ENCODE measurements at regions not wholly inside any gene's neighbourhood (a gene's known extent, or its start where the extent isn't known, plus 50 kb on each side); places are given as distances from the start of the nearest gene placed in this dataset.
"Not testable (repeated sequence)": the region's sequence is repeated elsewhere in the genome, so short reads cannot be mapped to it uniquely, and the experiment has no call there.

DNA sequence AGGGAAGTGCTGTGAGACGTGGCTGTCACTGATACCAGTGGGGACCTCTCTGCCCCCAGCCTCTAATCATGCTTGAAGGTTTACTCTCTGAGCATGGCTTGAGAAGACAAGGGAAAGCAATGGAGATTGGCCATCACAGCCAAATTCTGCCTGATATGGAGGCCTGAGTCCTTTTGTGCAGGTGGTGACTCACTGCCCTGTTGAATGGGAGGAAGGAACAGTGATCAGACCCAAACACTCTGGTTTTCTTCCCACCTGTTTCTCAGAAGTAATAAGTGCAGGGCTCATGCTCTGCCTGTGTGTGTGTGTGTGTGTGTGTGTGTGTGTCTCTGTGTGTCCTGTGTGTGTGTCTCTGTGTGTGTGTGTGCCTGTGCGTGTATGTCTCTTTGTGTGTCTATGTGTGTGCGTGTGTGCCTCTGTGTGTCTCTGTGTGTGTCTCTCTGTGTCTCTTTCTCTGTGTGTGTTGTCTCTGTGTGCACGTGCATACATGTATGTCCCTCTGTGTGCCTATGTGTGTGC is 240.6 kb upstream of the PLGLB1 start:
- DNase-seq = not testable (repeated sequence)

DNA sequence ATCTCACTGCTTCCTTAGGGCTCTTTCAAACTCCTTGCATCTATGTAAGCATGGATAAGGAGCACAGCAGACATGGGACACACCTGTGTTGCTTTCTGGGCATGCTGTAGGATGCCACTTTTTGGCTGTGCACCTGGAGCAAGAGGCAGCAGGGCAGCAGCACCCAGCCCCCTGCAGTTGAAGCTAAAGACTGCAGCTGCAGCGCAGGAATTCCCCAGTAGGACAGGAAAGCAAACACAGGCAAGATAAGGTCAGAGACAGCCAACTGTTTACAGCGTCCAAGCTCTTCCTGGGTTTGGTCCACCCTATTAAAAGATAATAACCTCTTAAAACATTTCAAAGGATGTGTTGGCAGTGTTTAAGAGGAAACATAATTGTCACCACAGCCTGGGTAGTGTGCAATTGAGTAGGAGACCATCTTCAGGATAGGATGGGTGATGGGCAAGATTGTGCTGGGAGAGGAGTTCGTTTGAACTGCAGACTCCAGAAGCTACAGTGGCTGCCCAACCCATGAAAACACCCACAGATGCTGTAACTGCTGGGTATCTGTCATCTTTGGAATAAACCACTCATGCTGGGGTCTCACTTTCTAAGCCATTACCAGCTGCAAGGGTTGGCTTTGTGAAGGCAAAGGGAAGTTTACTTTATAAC is 242.3 kb upstream of the PLGLB1 start:
- DNase-seq = not testable (repeated sequence)

- not testable (repeated sequence) for DNase-seq
Observed at GRCh38 chr2:87275192-87275591, 253.5 kb upstream of the PLGLB1 start.

GRCh38 chr2:87275974-87276629 is 254.5 kb upstream of the PLGLB1 start:
- not testable (repeated sequence) for DNase-seq

GRCh38 chr2:87276673-87277072 is 255.0 kb upstream of the PLGLB1 start:
- DNase-seq = not testable (repeated sequence)

GRCh38 chr2:87277734-87278133 is 256.1 kb upstream of the PLGLB1 start:
- not testable (repeated sequence) for DNase-seq

- not testable (repeated sequence) for DNase-seq
Observed at GRCh38 chr2:87280596-87281355, 259.1 kb upstream of the PLGLB1 start.

GRCh38 chr2:87283735-87284470 is 262.3 kb upstream of the PLGLB1 start:
- not testable (repeated sequence) for DNase-seq

GRCh38 chr2:87284471-87284772 is 262.8 kb upstream of the PLGLB1 start:
- DNase-seq = not testable (repeated sequence)

DNA sequence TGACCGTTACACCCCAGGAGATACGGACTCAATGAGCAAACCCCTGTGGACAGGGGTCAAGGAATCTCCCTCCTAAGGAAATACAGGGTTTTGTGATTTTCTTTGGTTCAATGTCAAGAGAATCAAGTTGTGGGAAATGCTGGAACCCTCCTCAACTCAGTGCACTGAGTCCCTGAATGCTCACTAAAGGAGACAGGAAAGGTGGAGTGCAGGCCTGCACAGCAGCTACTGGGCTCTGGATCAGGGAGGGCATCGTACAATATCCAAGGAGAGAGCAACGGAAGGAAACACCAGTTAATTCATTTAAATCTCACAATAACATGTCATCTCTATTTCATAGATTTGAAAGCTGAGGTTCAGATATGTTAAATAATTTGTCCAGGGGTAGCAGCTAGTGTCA is 263.5 kb upstream of the PLGLB1 start:
- not testable (repeated sequence) for DNase-seq

- not testable (repeated sequence) for DNase-seq
Observed at GRCh38 chr2:87290566-87291307, 269.1 kb upstream of the PLGLB1 start.

DNA sequence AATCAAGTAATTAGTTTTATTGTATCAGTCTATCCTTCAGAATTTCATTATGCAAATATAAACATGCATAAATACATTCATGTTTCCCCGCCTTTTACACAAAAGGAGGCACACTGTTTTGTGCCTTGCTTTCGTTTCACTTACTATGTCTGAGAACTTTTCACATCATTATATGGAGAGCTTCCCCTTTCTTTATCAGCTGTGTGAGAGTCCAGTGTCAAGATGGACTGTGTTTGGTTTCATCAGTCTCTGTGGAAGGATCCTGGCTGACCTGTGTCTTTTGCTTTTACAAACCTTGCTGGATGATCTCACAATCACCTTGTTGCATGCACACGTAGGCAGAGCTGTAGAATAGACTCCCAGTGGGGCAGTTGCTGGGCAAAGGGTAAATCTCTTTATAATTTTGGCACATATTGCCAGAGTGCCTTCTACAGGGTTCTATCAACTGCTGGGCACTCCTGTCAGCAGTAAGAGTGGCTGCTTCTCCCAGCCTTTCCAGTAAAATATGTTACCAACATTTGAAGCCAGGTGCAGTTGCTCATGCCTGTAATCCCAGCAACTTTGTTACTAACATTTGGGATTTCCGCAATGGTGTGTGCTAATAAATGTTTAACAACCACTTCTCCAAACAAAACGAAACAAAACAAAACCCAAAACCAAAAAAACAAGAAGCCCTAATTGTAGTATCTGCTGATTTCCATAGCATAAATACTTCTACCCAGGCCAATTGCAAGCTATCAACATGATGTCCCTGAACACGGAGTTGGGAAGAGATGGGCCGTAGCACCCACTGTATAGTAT is 270.0 kb upstream of the PLGLB1 start:
- DNase-seq = not testable (repeated sequence)

DNA sequence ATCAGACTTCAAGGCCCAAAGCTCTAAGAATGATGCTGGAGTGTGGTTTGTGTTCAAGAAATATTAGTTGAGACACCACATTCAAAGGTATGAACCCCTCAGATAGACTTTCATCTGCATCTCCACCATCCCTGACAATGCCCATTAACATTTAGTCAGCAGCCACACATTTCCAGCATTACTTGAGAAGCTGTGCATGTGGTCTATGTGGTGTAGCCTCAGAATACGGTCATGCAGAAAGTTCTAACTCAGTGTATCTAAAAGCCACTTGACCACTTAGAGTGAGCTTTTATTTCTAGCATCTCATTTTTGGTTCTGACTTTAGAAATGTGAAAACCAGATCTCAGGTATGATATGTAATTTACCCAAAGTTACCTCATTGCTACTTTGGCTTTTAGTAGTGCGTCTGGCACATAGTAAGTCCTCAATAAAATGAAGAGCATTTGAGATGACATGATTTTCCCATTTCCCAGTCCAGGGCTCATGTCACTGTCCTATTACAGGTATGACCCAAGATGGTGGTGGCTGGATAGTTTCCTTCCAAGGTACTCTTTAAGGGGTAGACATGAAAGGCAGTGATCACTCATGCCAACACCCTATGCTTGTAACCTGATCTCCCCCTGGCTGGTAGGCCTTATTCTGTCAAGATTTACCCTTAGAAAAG is 272.4 kb upstream of the PLGLB1 start:
- not testable (repeated sequence) for DNase-seq

GRCh38 chr2:87295135-87295534 is 273.5 kb upstream of the PLGLB1 start:
- DNase-seq = not testable (repeated sequence)

GRCh38 chr2:87301349-87301748 is 279.7 kb upstream of the PLGLB1 start:
- DNase-seq = not testable (repeated sequence)

GRCh38 chr2:87301871-87302270 is 280.2 kb upstream of the PLGLB1 start:
- not testable (repeated sequence) for DNase-seq

GRCh38 chr2:87308621-87309020 is 287.0 kb upstream of the PLGLB1 start:
- not testable (repeated sequence) for DNase-seq

GRCh38 chr2:87309785-87310184 is 288.1 kb upstream of the PLGLB1 start:
- DNase-seq = not testable (repeated sequence)

DNA sequence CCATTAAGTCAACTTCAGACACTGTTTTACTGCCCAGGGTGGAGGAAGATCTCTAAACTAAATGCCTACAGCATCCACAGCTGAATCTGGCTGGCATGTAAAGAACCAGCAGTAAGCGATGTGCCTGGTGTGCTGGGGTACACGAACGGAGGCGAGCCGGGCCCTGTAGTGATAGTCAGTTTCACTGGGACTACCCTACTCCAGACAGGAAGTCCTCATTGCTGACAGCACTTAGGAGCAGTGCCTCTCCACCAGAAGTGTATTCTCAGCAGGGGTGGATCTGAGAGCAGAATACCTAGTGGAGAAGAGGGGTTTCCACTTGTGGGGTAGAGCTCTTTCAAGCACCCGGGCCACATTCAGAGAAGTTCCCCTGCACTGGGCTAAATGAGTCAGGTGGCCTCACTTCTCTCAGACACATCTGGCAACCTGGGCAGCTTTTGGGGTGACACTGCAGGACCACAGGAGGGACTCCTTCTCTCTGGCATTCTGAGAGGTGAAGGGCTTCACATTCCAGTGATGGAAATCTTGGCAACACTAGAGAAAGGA is 290.3 kb upstream of the PLGLB1 start:
- not testable (repeated sequence) for DNase-seq
